ENCODE measurements at regions not wholly inside any gene's neighbourhood (a gene's known extent, or its start where the extent isn't known, plus 50 kb on each side); places are given as distances from the start of the nearest gene placed in this dataset.

- no peak for TF ChIP-seq GATA2 (IDR thresholded peaks at IDR 0.05; ENCODE audit: low read depth, low read length)
- TF ChIP-seq GATA3 (IDR thresholded peaks at IDR 0.05; ENCODE audit: low read depth, low read length), result no peak
These were observed 58.2 kb upstream of the CD28 start for GRCh38 chr2:203648273-203648672.

All from SH-SY5Y (cell line).